SK-N-SH treated with all-trans-retinoic acid at 6 μM for 48 hours (cell line): ENCODE measurements at regions not wholly inside any gene's neighbourhood (a gene's known extent, or its start where the extent isn't known, plus 50 kb on each side); places are given as distances from the start of the nearest gene placed in this dataset.

Source experiments
- ATAC-seq: fragments of 200-7000 bp; cut with Tn5 transposase; 3 replicates; pipeline ENCODE4 v1.9.1; 2020; ENCODE audit warnings: mild to moderate bottlenecking, moderate library complexity
- ARNTL ChIP-seq: fragments of 450-650 bp; formaldehyde crosslinking; IDR thresholded peaks from 2 replicates; pipeline ENCODE4 v1.5.0; 2020; ENCODE audit warnings: low read depth, mild to moderate bottlenecking, moderate library complexity, borderline replicate concordance
- BACH2 ChIP-seq: fragments of 250-450 bp; sonication (Bioruptor Pico); IDR thresholded peaks from 2 replicates; pipeline ENCODE4 v1.9.0; 2021; ENCODE audit warnings: mild to moderate bottlenecking, borderline replicate concordance
- CREB5 ChIP-seq: fragments of 250-450 bp; sonication (Bioruptor Pico); IDR thresholded peaks from 2 replicates; pipeline ENCODE4 v1.5.1; 2020; ENCODE audit warnings: low read depth, mild to moderate bottlenecking, moderate library complexity
- CSRNP3 ChIP-seq: fragments of 250-450 bp; sonication (Bioruptor Pico); IDR thresholded peaks from 2 replicates; pipeline ENCODE4 v1.5.1; 2021; ENCODE audit warnings: mild to moderate bottlenecking, moderate library complexity
- ISL1 ChIP-seq: fragments of 250-450 bp; sonication (Bioruptor Pico); IDR thresholded peaks from 2 replicates; pipeline ENCODE4 v2.1.2; 2022; ENCODE audit warnings: mild to moderate bottlenecking, moderate library complexity
- OSR1 ChIP-seq: fragments of 250-450 bp; sonication (Bioruptor Pico); IDR thresholded peaks from 2 replicates; pipeline ENCODE4 v1.8.0; 2022; ENCODE audit warnings: moderate library complexity, mild to moderate bottlenecking, inconsistent platforms
- PATZ1 ChIP-seq: fragments of 250-450 bp; sonication (Bioruptor Pico); IDR thresholded peaks from 2 replicates; pipeline ENCODE4 v1.8.0; 2020; ENCODE audit warnings: mild to moderate bottlenecking, moderate library complexity, borderline replicate concordance
- POU6F1 ChIP-seq: fragments of 250-450 bp; sonication (Bioruptor Pico); IDR thresholded peaks from 2 replicates; pipeline ENCODE4 v1.8.0; 2021; ENCODE audit warnings: low read depth, mild to moderate bottlenecking, moderate library complexity, borderline replicate concordance
- PPARA ChIP-seq: fragments of 250-450 bp; sonication (Bioruptor Pico); IDR thresholded peaks from 2 replicates; pipeline ENCODE4 v1.5.0; 2020; ENCODE audit warnings: mild to moderate bottlenecking, borderline replicate concordance
- TOX ChIP-seq: fragments of 250-450 bp; sonication (Bioruptor Pico); IDR thresholded peaks from 2 replicates; pipeline ENCODE4 v1.8.0; 2021; ENCODE audit warnings: mild to moderate bottlenecking, moderate library complexity, borderline replicate concordance
- ZC3H10 ChIP-seq: fragments of 250-450 bp; sonication (Bioruptor Pico); IDR thresholded peaks from 2 replicates; pipeline ENCODE4 v1.5.1; 2021; ENCODE audit warnings: mild to moderate bottlenecking, moderate library complexity
- ZFP3 ChIP-seq: fragments of 250-450 bp; sonication (Bioruptor Pico); IDR thresholded peaks from 2 replicates; pipeline ENCODE4 v1.5.0; 2020; ENCODE audit warnings: mild to moderate bottlenecking, moderate library complexity
- ZFP30 ChIP-seq: fragments of 450-650 bp; formaldehyde crosslinking; IDR thresholded peaks from 2 replicates; pipeline ENCODE4 v1.5.0; 2022; ENCODE audit warnings: mild to moderate bottlenecking, moderate library complexity
- ZNF70 ChIP-seq: fragments of 450-650 bp; formaldehyde crosslinking; IDR thresholded peaks from 2 replicates; pipeline ENCODE4 v1.5.0; 2020; ENCODE audit warnings: mild to moderate bottlenecking, moderate library complexity
- ZNF8 ChIP-seq: fragments of 450-650 bp; formaldehyde crosslinking; IDR thresholded peaks from 2 replicates; pipeline ENCODE4 v1.5.0; 2020; ENCODE audit warnings: mild to moderate bottlenecking, moderate library complexity

GRCh38 chr19:27911122-27911898 is 1301.6 kb downstream of the UQCRFS1 start:
- no peak; the same call in 2 of the 3 replicates for ATAC-seq
- TF ChIP-seq PATZ1 (CRISPR knock-in tag) = no peak
- TF ChIP-seq ARNTL = no peak

- ATAC-seq = no peak
- TF ChIP-seq CSRNP3 (CRISPR knock-in tag) (no peak), ZC3H10 (CRISPR knock-in tag) (no peak), ZFP3 (CRISPR knock-in tag) (no peak), ZFP30 (CRISPR knock-in tag) (no peak), PATZ1 (CRISPR knock-in tag) (no peak), CREB5 (CRISPR knock-in tag) (no peak), PPARA (CRISPR knock-in tag) (no peak)
Measured at GRCh38 chr19:27909861-27910260, 1303.1 kb downstream of the UQCRFS1 start.

- TF ChIP-seq TOX (CRISPR knock-in tag) (no peak), ZNF70 (no peak), ARNTL (no peak), CSRNP3 (CRISPR knock-in tag) (no peak), ZFP3 (CRISPR knock-in tag) (no peak), ISL1 (CRISPR knock-in tag) (no peak), OSR1 (CRISPR knock-in tag) (no peak), ZC3H10 (CRISPR knock-in tag) (no peak), BACH2 (CRISPR knock-in tag) (no peak), ZNF8 (CRISPR knock-in tag) (no peak), POU6F1 (no peak)
- TF ChIP-seq, all 23 proteins: peak for 0
Measured at GRCh38 chr19:27909185-27909840, 1303.6 kb downstream of the UQCRFS1 start.

GRCh38 chr19:27906081-27906480 is 1306.9 kb downstream of the UQCRFS1 start:
- ATAC-seq = no peak
- no peak for TF ChIP-seq ZNF8 (CRISPR knock-in tag)
- TF ChIP-seq PPARA (CRISPR knock-in tag) = no peak
- TF ChIP-seq, all 23 proteins: peak for 0

More at GRCh38 chr19:27909185-27909840, 1303.6 kb downstream of the UQCRFS1 start:
- no peak for ATAC-seq
